CD4-positive, alpha-beta T cell treated with Interleukin-15 for 1 hour (primary cell): ENCODE measurements at regions not wholly inside any gene's neighbourhood (a gene's known extent, or its start where the extent isn't known, plus 50 kb on each side); places are given as distances from the start of the nearest gene placed in this dataset.

ENCODE experiments used
- DNase-seq: peaks from one replicate; pipeline ENCODE4 v3.0.0-alpha.2; 2020

DNA sequence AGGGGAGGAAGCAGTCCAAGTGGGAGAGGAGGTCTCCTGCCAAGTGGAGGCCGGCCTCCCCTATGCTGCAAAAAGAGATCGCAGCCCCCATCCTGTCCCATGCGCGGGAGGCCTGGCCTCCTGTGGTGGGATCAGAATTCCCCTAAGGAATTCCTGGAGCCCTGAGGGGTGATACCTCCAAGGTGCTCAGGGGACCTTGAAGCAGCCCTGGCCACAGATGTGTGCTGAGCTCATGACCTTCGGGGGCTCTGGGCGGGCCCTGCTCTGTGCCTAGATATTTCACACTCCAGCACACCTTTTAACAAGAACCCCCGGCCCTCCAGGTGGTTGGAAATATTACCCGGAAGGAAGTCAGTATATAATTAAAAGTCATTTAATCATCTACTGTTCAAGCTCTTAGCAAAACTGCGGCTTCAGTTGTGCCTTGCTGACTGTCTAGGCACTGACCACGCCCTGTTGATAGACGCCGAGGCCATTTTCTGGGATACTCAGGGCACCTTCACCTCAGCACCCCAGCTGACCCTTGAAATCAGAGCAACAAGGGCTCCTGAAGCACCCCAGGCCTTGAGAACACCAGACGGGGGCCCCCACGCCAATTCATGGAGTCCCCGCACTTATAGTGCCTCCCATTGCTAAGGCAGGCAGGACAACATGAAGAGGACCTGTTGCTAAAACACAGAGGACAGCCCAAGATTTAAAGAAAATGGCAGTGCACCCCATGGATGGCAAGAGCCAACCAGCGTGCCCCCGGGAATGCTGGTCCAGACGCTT is 119.1 kb downstream of the NDUFA10 start:
- DNase-seq = no peak

DNA sequence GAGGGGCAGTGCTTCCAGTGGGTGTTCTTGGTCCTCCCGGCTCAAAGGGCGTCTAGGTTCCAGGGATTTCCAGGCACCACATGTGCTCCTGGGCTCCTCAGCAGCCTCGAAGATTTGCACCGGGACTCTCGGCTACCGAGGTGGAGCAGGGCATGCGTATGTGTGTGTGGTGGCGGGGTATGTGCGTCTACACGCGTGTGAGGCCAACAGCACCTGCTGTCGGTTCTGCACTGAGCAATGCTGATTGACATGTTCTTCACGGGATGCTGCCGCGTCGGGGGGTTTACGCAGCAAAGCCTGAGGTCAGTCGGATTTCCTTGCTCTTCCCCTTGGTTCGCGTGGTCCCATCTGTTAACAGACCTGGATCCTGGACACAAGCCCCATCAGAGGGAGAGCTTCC is 119.8 kb downstream of the NDUFA10 start:
- no peak for DNase-seq

DNA sequence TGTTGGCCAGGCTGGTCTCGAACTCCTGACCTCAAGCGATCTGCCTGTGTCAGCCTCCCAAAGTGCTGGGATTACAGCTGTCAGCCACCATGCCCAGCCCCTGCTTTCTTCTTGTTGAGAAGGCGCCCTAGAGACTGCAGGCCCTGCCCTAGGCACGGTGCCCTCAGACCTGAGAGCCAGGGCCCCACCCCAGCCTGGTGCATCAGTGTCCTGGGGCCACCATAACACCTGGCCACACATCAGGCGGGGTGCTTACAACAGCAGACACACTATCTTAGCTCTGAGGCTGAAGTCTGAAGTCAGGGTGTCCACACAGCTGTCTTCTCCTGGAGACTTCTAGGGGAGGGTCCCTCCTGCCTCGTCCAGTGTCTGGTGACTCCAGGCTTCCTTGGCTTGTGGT is 120.6 kb downstream of the NDUFA10 start:
- DNase-seq = no peak

DNA sequence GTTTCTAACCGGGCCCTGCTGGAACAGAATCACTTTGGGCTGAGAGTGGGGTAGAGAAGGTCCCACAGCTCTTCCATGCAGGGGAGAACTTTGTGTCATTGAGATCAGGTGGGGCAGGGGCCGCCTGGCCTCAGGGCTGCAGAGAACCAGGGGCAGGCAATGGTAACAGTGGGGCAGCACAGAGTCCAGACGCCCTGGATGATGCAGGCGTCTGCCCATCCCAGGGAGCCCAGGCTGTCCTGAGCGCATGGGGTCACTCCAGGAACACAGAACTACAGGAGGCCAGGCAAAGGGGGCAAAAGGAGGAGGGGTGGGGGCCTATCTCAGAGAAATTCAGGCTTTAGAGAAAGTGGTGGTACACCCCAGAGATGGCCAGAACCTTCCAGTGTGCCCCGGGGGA is 121.3 kb downstream of the NDUFA10 start:
- no peak for DNase-seq

DNA sequence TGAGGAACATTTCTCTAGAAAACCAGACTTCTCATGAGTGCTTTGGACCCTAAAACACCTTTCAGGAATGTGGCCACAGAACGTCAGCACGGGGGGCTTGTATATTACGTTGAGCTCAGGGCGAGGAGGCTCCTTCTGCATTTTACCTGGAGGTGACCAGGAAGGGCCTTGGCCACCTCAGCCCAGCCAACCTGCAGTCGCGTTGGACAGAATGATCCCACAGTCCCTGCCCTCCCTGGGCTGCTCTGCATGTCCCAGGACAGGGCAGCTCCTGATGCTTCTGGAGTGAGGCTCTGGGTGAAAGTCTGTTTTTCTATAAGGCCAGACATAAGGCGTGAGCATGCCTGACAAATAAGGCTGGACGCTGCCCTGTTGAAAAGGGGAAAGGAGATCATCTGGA is 121.9 kb downstream of the NDUFA10 start:
- no peak for DNase-seq

DNA sequence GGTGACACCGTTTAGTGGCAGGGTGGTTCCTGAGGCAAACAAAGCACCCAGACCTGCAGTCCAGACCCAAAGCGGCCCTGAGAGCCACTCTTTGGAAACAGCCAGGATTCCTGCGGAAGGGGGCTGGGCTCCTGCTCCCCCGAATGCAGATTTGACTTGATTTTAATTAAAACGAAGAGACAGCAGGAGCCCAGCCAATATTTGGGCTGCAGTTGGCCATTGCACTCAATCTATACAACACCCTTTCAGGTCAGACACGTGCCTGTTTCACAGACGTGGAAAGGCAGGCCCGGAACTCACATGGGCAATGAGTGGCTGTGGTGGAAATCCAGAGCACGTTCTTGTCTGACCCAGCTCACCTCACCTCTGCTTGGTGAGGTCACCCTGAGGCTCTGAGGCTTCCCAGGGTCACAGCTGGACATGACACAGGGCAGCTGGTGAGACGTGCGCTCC is 122.4 kb downstream of the NDUFA10 start:
- DNase-seq = no peak

DNA sequence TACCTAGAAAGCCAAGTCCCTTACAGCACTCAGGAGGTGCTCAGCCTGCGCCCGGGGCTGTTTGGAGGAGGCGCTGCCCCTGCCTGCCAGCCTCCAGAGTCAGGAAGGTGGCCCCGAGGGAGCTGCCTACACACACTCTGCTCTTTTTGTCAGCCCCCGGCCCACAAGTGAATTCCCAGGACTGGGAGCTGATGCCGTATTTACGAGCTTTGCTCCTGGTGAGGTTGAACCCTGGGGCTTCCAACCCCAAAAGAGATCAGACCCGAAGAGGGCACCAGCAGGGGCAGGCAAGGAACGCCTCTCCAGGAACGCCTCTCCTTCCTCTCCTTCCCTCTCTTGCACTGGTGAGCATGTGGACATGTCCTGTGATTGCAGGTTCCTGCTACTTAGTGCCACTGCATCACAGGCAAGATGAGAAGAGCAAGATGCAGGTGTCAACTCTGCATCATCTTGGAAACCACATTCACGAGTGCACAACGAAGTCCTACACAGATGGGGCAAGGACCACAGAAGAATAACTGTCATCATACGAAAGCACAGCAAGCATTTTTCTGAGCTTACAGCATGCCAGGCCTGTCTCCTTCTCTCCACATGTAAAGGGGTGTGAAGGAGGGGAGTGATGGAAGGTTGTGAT is 126.7 kb downstream of the NDUFA10 start:
- DNase-seq = no peak

DNA sequence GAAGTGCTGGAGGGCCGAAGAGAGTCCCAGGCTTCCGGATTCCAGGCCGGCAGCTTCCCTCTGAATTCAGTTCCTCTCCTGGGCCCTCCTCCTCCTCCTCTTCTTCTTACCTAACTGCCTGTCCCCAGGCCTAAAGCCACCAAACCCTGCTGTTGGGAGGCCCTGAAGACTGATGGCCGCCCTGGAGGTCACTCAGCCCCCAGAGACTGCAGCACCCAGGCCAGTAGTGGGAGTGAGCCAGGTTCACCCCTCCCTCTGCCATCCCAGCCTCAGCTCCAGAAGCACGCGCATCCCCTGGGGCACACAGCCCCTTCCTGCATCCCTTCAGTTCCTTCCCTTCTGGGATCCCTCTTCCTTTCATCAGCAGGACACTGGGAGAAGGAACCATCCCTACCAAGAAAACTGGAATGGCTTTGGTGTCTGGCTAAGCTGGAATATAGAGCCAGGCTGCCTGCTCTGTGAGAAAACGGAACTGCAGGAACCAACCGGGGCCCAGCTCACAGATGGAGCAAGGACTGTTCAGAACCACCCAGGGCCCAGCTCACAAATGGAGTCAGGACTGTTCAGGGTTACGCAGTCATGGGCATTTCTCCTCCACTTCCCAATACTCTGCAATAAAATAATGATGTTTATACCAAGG is 127.4 kb downstream of the NDUFA10 start:
- DNase-seq = no peak

DNA sequence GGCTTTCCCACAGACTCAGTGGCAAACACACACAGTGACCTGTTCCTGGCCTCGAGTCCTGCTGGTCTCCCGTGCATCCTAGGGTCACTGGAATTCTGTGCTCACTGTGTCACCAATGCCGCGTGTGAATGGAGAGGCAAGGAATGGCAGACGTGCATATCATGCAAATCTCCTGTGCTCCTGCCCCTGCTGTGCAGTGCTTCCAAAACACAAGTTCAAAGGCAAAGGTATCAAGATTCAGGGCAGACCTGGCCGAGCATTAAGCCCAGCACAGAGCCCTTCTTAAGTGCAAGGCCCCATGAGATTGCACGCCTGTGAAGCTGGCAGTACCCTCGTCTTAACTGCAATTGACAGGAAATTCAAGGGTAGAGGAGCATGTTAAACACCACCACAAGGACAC is 129.1 kb downstream of the NDUFA10 start:
- DNase-seq = no peak

DNA sequence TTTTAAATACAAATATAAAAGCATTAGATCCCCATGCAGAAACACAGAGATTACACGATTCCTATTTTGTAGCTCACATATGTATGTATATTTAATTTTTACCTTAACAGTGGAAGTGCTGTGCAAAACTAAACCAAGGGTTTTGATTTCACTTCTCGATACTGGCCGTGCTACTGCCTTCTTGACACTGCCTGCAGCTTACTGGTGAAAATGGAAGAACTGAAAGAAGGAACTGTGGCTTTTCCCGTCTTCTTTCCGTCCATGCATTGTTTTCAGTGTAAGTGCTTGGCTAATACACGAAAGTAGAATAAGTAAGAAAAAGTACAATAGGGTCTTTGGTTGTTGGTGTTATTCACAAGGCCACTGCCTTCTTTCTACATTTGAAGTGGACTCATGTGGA is 129.5 kb downstream of the NDUFA10 start:
- DNase-seq = no peak

DNA sequence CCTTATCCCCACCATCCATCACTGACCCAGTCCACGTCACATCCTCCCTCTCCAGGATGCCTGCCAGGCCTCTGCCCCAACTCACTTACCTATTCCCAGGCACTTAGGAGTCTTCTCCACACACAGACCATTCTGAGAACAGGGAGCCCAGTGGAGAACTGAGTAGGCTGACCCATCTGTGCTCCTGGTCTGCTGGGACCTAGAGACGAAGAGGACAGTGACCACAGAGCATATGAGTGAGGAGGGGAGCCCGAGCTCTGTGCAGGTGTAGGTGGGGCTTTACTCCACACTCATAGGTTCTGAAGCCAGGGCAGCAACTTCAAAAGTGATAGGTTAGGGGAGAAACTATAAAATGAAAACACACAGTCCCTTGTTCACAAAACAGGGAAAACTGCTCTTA is 130.0 kb downstream of the NDUFA10 start:
- DNase-seq = no peak

DNA sequence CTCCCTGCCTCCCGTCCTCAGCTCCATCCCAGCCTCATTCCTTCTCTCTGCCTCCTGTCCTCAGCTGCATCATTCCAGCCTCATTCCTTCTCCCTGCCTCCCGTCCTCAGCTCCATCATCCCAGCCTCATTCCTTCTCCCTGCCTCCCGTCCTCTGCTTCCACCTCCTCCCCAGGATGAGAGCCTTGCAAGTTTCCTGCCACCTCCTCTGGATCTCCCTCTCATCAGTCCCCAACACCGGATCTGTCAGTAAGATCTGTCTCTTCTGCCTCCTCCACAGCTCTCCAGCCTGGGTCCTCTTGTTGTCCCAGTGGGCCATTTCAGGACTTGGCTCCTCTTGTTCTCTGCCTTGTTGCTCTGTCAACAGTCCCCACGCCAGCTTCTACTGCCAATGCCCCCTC is 130.9 kb downstream of the NDUFA10 start:
- DNase-seq = no peak

DNA sequence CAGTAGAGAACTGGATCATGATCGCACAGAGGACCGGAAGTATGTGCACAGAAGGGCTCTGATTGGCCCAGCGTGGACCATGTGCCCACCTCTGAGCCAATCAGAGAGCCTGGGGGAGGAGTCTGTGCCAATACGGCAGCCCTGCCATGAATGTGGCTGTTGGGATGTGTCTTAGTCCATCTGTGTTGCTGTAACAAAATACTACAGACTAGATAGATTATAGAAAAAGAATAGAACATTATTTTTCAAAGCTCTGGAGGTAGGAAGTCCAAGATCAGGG is 132.0 kb downstream of the NDUFA10 start:
- DNase-seq = no peak

DNA sequence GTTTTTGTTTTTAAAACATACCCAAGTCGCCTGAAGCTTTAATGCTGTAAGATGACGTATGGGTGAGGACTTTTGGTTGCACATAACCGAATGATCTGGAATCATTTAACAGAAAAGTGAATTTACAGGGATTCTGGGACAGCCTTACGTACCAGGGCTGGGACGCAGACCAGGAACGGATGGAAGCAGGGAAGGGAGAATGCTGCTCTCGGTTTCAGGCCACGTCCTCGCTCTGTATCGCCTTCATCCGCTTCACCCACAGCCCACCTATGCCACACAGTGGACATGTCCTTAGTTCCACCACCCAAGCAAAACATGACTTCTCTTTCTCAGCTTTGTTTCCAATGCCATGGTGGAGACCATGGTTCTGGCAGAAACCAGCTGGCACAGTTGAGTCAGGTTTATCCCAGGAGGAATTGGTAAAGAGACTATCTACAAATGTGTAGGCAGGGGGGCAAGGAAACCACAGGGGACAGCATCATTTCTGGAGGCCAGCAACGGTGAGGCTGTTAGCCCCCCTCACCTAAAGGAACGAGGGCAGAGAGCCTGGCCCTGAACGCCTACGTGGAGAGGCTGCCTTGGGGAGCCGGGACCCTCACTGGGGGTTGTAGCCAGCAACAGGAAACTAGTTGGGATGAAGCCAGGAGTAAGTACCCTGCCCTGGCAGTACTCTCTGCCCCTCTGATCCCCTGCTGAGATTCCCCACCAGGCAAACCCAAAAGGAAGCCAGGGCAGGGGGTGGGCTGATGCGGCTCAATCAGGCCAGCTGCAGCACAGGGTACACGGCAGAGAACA is 132.5 kb downstream of the NDUFA10 start:
- no peak for DNase-seq

DNA sequence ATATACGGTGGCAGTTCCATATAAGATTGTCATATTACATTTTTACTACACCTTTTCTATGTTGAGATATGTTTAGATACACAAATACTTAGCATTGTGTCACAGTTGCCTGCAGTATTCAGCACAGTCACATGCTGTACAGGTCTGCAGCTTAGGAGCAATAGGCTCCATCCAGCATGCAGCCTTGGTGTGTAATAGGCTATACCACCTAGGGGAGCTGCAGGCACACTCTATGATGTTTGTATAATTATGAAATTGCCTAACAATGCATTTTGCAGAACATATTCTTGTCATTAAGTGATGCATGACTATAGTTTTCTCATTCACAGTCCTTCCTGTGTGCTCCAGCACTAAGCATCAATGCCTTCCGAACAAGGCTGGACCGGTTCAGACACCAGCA is 133.4 kb downstream of the NDUFA10 start:
- DNase-seq = no peak

DNA sequence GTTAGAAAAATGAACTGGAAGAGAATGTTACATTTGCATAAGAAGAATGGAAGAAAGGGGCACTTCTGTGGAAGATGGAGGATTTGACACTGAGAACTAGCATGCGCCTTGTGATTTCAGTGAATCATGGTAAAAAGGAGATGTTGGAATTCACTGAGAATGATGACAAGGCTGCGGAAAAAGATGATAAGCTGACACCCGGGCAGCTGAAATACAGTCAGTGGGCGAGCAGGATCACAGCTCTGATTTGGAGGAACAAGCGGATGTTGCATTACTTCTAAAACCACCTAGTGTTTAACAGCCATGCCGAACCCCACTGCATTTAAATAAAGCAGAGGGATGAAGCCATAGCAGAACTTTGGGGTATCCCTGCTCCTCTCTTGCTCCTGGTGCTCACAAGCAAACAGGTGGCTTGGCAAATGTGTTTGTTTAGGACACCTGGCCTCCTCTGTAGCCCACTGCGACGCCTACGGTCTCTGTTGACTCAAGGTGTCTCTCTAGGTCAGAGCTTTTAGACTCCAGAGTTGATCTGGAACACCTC is 134.9 kb downstream of the NDUFA10 start:
- no peak for DNase-seq

DNA sequence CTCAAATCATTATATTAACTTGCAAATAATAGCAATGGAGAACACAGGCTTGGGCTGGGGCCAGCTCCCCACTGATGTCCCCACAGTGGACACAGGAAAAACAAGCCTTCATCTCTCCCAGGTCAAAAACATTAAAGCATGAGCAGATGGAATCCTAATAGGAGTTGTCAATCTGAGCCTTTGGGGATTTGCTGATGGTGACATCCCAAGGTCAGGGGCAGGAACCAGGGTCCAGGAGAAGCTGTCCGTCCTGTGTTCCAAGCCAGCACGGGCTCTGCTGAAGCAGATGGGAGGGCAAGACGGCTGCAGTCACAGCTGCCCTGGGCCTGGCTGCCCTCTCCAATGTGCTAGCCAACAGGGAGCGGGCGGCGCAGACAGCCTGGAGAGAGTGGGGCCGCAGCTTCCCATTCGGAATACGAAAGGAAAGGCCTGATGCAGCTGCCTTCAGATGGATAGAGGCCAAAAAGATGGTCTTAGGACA is 135.5 kb downstream of the NDUFA10 start:
- no peak for DNase-seq

DNA sequence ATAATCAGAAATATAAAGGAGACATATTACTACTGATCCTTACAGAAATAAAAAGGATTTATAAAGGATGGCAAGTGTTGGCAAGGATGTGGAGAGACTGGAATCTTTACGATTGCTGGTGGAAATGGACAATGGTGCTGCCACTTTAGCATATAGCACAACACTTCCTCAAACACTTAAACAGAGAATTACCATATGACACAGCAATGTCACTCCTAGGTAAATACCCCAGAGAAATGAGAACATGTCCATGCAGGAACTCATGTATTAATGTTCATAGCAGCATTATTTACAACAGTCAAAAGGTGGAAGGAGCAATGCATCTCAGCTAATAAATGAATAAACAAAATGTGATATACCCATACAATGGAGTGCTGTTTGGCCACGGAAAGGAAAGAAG is 137.5 kb downstream of the NDUFA10 start:
- no peak for DNase-seq

DNA sequence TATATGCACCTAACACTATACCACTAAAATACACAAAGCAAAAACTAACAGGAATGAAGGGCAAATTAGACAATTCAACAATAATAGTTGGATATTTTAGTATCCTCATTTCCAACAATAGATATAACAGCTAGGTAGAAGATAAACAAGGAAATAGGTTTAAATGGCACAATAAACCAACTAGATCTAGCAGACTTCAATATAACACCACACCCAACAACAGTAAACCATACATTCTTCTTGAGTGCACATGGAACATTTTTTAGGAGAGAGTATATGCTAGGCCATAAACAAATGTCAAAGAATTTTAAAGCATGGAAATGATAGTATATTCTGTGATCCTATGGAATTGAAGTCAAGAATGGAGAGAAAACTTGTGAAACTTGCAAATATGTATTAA is 138.4 kb downstream of the NDUFA10 start:
- no peak for DNase-seq

DNA sequence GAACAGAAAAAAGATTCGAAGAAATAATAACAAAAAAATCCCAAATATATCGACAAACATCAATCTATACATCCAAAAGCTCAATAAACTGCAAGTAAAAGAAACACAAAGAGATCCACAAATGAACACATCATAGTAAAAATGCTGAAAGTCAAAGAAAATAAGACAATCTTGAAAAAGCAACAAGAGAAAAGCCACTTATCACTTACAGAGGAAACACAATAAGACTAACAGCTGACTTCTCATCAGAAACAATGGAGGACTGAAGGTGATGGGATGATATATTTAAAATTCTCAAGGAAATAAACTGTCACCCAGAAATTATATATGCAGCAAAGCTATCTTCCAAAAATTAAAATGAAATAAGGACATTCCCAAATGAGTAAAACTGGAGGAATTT is 140.3 kb downstream of the NDUFA10 start:
- no peak for DNase-seq

DNA sequence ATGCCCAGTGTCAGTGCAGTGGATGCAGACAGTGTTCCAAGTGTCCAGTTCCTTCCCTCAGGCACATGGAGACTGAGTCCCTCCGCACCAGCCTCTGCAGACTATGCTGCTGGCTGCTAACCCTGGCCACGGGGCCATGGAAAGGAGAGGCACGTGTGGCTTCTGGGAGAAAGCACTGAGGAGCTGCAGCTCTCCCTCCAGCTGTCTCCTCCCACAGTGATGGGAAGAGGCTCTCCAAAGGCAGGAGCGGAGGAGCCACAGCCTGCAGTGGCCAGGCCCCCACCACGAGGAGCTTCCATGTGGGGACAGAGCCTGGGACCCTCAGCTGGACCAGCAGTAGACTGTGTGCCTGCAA is 141.1 kb downstream of the NDUFA10 start:
- no peak for DNase-seq

DNA sequence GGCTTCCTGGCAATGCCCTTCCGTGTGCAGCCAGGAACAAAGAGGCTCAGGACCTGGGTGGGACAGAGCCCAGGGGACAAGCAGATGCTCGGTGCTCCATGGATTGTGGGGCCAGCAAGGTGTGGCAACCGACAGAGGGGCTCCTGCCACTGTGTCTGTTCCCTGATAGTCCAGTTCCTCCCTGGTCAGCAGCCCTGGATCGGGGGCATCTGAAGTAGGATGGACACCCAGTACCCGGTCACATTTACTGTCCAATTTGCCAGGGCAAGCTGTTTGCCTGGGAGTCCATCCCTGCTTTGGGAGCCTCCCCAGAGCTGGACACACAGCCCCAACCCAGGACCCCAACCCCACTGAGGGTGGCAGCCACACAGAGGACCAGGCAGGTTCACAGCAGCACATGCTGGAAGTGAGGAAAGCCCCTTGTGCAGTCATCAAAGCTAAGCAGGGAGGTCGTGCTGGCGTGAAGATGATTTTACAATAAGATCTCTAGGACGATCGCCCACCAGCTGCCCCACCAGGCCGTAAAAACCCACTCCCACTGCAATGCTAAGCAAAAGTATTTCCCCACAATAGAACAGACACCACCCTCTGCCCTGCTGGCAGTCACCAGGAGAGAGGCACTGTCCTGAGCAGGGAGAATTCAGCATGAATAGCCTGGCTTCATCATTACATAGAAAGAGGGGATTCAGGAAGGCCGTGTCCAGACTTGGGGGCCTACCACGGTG is 141.7 kb downstream of the NDUFA10 start:
- DNase-seq = no peak

DNA sequence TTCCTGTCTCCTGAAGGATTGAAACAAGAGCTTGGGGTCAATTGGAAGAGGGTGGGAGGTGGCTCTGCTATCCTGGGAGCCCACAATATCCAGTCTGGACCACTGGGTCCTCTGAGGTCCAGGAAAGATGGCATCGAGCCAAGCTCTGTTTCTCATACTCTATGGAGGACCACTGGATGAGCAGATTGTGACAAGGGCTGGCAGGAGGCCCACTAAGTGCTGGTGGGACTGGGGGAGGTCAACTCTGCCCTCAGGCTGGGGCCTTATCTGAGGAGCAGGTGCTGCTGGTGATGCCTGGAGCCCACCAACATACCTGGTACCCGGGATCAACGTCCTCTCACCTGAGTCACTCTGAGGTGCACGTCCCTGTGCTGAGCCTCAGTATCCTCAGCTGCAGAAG is 142.4 kb downstream of the NDUFA10 start:
- no peak for DNase-seq
